IPS-18c (cell line): ENCODE measurements at regions not wholly inside any gene's neighbourhood (a gene's known extent, or its start where the extent isn't known, plus 50 kb on each side); places are given as distances from the start of the nearest gene placed in this dataset.

Experiments used
- H3K4me3 ChIP-seq: 2 replicates; pipeline ENCODE4 v1.7.0; 2013; ENCODE audit warnings: low read depth, mild to moderate bottlenecking, low read length, moderate library complexity; ENCODE audit not compliant: insufficient read depth
- H3K9me3 ChIP-seq: one replicate; pipeline ENCODE4 v1.6.1; 2013; ENCODE audit warnings: mild to moderate bottlenecking, low read length, moderate library complexity; ENCODE audit not compliant: control insufficient read depth, insufficient read depth

GRCh38 chr12:83865431-83865830, 1047.2 kb downstream of the SLC6A15 start:
- no peaks in the 10 kb centered on the region for H3K9me3 ChIP-seq
- H3K4me3 ChIP-seq = no peak overlapping the region

GRCh38 chr12:83864054-83864453, 1048.5 kb downstream of the SLC6A15 start:
- Histone ChIP-seq H3K4me3 (no peak overlapping the region), H3K9me3 (no peaks in the 10 kb centered on the region)

GRCh38 chr12:83859021-83859420, 1053.6 kb downstream of the SLC6A15 start:
- no peaks in the 10 kb centered on the region for H3K9me3 ChIP-seq
- no peak overlapping the region for H3K4me3 ChIP-seq

DNA sequence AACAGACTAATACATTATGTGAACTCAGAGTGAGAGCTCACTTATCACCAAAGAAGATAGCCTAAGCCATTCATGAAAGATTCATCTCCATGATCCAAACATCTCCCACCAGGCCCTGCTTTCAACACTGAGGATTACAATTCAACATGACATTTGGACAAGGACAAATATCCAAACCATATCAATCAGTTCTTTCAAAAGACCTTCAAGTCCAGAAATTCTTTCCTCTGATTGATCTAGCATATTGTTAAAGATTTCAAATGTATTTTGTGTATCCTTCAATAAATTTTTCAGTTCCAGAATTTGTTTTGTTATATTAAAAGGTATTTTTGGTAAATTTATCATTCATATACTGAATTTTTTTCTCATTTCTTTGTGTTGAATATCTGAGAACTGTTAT, 1055.8 kb downstream of the SLC6A15 start:
- H3K9me3 ChIP-seq = no peaks in the 10 kb centered on the region

GRCh38 chr12:83850531-83850930, 1062.1 kb downstream of the SLC6A15 start:
- no peaks in the 10 kb centered on the region for H3K9me3 ChIP-seq

More for the DNA sequence above, 1055.8 kb downstream of the SLC6A15 start:
- no peak overlapping the region for H3K4me3 ChIP-seq

GRCh38 chr12:83848702-83849101, 1063.9 kb downstream of the SLC6A15 start:
- H3K4me3 ChIP-seq = no peak overlapping the region

More at GRCh38 chr12:83850531-83850930, 1062.1 kb downstream of the SLC6A15 start:
- H3K4me3 ChIP-seq = no peak overlapping the region

GRCh38 chr12:83843541-83843940, 1069.1 kb downstream of the SLC6A15 start:
- Histone ChIP-seq H3K9me3 (no peaks in the 10 kb centered on the region), H3K4me3 (no peak overlapping the region)

More at GRCh38 chr12:83848702-83849101, 1063.9 kb downstream of the SLC6A15 start:
- no peaks in the 10 kb centered on the region for H3K9me3 ChIP-seq

DNA sequence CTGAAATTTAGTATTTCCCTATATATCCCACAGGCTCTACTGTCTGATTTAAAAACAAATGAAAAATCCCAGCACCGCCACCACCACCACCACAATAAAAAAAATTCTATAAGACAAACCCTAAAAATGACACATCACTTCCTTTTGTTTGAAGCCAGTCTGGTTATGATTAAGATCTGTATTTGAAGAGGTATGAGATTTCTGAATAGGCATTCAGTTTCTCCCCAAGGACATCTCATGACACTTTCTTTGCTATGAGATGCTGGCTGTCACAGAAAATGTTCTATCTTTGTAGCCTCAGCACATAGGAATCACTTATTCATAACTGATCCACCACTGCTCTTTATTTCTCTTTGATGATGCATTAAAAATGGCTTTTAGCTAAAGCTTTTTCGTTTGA, 1071.0 kb downstream of the SLC6A15 start:
- H3K9me3 ChIP-seq = no peaks in the 10 kb centered on the region
- no peak overlapping the region for H3K4me3 ChIP-seq

GRCh38 chr12:83827860-83828259, 1084.7 kb downstream of the SLC6A15 start:
- Histone ChIP-seq H3K9me3 (peaks cover 2% of the 10 kb centered on the region), H3K4me3 (no peak overlapping the region)

GRCh38 chr12:83827193-83827592, 1085.4 kb downstream of the SLC6A15 start:
- Histone ChIP-seq H3K4me3 (no peak overlapping the region), H3K9me3 (peaks cover 2% of the 10 kb centered on the region)

- peaks cover 2% of the 10 kb centered on the region for H3K9me3 ChIP-seq
- H3K4me3 ChIP-seq = no peak overlapping the region
These were observed 1086.5 kb downstream of the SLC6A15 start for GRCh38 chr12:83826112-83826511.

- H3K9me3 ChIP-seq = peaks cover 2% of the 10 kb centered on the region
- no peak overlapping the region for H3K4me3 ChIP-seq
These were observed 1089.1 kb downstream of the SLC6A15 start for GRCh38 chr12:83823386-83824045.

DNA sequence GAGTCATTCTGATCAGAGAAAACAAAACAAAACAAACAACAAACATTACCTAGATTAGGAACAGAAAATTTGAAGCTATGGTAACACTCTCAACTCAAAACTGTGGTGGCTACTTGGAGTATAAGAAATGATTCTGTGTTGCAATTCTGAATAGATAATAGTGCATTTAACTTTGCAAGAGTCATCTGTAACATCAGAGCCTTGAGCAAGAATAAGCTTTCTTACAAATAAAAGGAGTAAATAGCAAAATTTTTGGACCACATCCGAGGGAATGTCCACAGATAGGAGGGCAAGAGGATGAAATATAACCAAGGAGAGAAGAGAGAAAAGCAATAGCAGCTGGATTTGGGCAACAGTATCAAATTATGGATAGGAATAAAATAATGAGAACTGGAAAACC, 1090.6 kb downstream of the SLC6A15 start:
- Histone ChIP-seq H3K9me3 (no peaks in the 10 kb centered on the region), H3K4me3 (no peak overlapping the region)

GRCh38 chr12:83818881-83819280, 1093.7 kb downstream of the SLC6A15 start:
- Histone ChIP-seq H3K4me3 (no peak overlapping the region), H3K9me3 (no peaks in the 10 kb centered on the region)

DNA sequence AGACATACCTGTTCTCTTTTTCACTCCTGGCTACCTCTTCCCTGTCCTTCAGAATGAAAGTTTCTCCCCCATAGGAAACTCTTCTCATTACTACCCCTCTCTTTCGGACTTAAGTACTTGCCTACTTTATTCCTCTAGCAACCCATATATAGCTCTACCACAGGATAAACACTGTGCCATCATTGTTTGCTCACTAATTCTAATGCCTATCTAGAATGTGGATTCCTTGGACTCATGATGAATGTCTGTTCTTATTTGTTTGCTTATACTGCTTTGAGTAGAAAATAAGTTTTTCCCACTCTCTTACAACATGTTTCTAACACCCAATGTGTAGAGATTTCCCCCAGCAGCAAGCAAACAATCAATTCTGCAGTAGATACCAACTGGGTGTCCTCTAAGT, 1094.9 kb downstream of the SLC6A15 start:
- H3K9me3 ChIP-seq = no peaks in the 10 kb centered on the region
- no peak overlapping the region for H3K4me3 ChIP-seq

GRCh38 chr12:83808591-83808990, 1104.0 kb downstream of the SLC6A15 start:
- H3K9me3 ChIP-seq = no peaks in the 10 kb centered on the region
- no peak overlapping the region for H3K4me3 ChIP-seq

DNA sequence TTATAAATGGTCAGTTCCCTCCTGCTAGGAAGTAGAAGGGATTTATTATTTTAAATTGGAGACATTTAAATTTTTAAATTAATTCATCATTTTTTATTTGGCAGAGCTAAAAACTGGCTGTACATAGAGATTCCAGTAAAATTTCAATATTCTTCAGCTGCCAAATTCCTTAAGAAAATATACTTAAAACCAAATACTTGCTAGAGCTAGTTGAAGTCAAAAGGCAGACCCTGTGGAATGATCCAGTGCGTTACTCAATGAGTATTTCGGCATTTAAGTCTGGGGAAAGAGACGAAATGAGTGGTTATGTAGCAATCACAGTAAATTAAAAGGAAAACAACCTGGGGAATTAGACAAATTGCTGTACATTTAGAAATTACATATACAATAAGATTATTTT, 1104.7 kb downstream of the SLC6A15 start:
- H3K9me3 ChIP-seq = no peaks in the 10 kb centered on the region
- H3K4me3 ChIP-seq = no peak overlapping the region

DNA sequence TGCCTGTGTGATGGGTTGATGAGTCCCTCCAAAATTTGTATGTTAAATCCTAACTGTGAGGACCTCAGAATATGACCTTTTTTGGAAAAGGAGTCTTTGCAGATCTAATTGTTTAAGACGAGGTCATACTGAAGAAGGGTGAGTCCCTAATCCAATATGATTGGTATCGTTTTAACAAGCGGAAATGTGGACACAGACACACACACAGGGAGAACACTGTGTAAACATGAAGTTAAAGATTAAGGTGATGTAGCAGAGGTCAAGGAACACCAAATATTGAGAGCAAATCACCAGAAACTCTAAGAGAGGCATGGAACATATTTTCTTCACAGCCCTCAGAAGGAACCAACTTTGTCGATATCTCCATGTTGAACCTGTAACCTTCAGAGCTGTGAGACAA, 1106.7 kb downstream of the SLC6A15 start:
- H3K9me3 ChIP-seq = no peaks in the 10 kb centered on the region
- no peak overlapping the region for H3K4me3 ChIP-seq

GRCh38 chr12:83805156-83805772, 1107.3 kb downstream of the SLC6A15 start:
- H3K4me3 ChIP-seq = no peak overlapping the region
- no peaks in the 10 kb centered on the region for H3K9me3 ChIP-seq
